ENCODE measurements at regions not wholly inside any gene's neighbourhood (a gene's known extent, or its start where the extent isn't known, plus 50 kb on each side); places are given as distances from the start of the nearest gene placed in this dataset.

DNA sequence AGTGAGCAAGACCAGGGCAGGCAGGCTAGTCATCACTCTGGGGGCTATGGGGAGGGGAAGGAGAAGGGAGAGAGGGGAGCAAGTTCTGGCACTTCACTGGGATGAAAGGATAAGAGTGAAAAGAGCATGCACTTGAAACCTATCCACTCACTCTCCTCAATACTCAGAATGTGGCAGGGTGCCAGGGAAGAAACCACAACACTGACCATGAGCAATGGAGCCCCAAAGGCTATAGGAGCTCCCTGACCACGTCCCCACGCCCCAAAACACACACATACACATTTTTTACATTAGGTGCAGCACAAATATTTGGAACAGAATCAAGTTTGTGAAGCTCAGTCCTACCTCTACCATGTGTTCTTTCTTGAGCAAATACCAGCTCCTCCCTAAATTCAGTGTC, 132.2 kb downstream of the IDS start:
- TF ChIP-seq CTCF (IDR thresholded peaks at IDR 0.05; ENCODE audit: low read depth, low read length) (no peak), EZH2phosphoT487 (IDR thresholded peaks at IDR 0.05; ENCODE audit: low read depth) (no peak)
